ENCODE measurements at regions not wholly inside any gene's neighbourhood (a gene's known extent, or its start where the extent isn't known, plus 50 kb on each side); places are given as distances from the start of the nearest gene placed in this dataset.

GRCh38 chr7:130995252-130996081 is 261.5 kb upstream of the KLF14 start:
- no peak overlapping the region for H3K4me3 ChIP-seq (ENCODE audit: control insufficient read depth, low read depth, low read length)
- no peak for TF ChIP-seq CTCF (conservative IDR thresholded peaks at IDR 0.05; ENCODE audit: control insufficient read depth, insufficient read depth, low read depth, low read length)
- peak; percentile 53 for DNase-seq (ENCODE audit: low read depth)

GRCh38 chr7:130996205-130996832 is 262.3 kb upstream of the KLF14 start:
- no peak overlapping the region for H3K4me3 ChIP-seq (ENCODE audit: control insufficient read depth, low read depth, low read length)
- peak; percentile 38 for DNase-seq (ENCODE audit: low read depth)

GRCh38 chr7:130996833-130997231 is 262.8 kb upstream of the KLF14 start:
- H3K4me3 ChIP-seq (ENCODE audit: control insufficient read depth, low read depth, low read length): no peak overlapping the region
- DNase-seq (ENCODE audit: low read depth): peak; percentile 32
- no peak for TF ChIP-seq CTCF (conservative IDR thresholded peaks at IDR 0.05; ENCODE audit: control insufficient read depth, insufficient read depth, low read depth, low read length)

More at GRCh38 chr7:130996205-130996832, 262.3 kb upstream of the KLF14 start:
- TF ChIP-seq CTCF (conservative IDR thresholded peaks at IDR 0.05; ENCODE audit: control insufficient read depth, insufficient read depth, low read depth, low read length): peak; percentile 15

- peak; percentile 65 for DNase-seq (ENCODE audit: low read depth)
- no peak overlapping the region for H3K4me3 ChIP-seq (ENCODE audit: control insufficient read depth, low read depth, low read length)
- no peak for TF ChIP-seq CTCF (conservative IDR thresholded peaks at IDR 0.05; ENCODE audit: control insufficient read depth, insufficient read depth, low read depth, low read length)
Observed at GRCh38 chr7:130998993-130999602, 265.1 kb upstream of the KLF14 start.

GRCh38 chr7:130999926-131000325 is 265.9 kb upstream of the KLF14 start:
- TF ChIP-seq CTCF (conservative IDR thresholded peaks at IDR 0.05; ENCODE audit: control insufficient read depth, insufficient read depth, low read depth, low read length): no peak
- H3K4me3 ChIP-seq (ENCODE audit: control insufficient read depth, low read depth, low read length): no peak overlapping the region
- no peak for DNase-seq (ENCODE audit: low read depth)

DNA sequence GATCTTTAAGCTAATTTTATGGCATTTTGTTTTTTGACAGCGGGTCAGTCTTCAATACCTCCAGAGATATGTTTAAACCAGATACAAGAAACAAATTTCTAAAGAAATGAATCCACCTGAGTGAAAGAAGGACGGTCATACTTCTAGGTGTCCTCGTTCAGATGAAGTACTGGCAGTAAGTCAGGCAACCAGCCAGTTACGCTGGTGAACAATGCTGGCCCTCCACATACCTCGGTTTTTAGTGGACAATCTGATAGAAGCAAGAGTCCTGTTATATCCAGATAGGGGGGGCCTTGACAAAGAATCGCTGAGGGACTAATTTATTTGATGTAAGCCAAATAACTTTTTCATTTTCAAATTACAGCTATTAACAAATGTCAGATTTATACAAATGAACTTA is 266.4 kb upstream of the KLF14 start:
- H3K4me3 ChIP-seq (ENCODE audit: control insufficient read depth, low read depth, low read length): no peak overlapping the region
- no peak for DNase-seq (ENCODE audit: low read depth)
- TF ChIP-seq CTCF (conservative IDR thresholded peaks at IDR 0.05; ENCODE audit: control insufficient read depth, insufficient read depth, low read depth, low read length): no peak

Data from fibroblast of mammary gland (primary cell).